ENCODE measurements at regions not wholly inside any gene's neighbourhood (a gene's known extent, or its start where the extent isn't known, plus 50 kb on each side); places are given as distances from the start of the nearest gene placed in this dataset.

- TF ChIP-seq CTCF (IDR thresholded peaks at IDR 0.05) = no peak
Observed at GRCh38 chr3:75863130-75863529, 77.8 kb upstream of the ZNF717 start.

GRCh38 chr3:75863878-75864277, 78.5 kb upstream of the ZNF717 start:
- TF ChIP-seq CTCF (IDR thresholded peaks at IDR 0.05) = no peak

- TF ChIP-seq CTCF (IDR thresholded peaks at IDR 0.05) = no peak
Observed at GRCh38 chr3:75886971-75887526, 101.7 kb upstream of the ZNF717 start.

GRCh38 chr3:75894234-75894633, 108.9 kb upstream of the ZNF717 start:
- TF ChIP-seq CTCF (IDR thresholded peaks at IDR 0.05) = no peak

GRCh38 chr3:75896265-75896664, 110.9 kb upstream of the ZNF717 start:
- no peak for TF ChIP-seq CTCF (IDR thresholded peaks at IDR 0.05)

GRCh38 chr3:75906555-75907112, 121.3 kb upstream of the ZNF717 start:
- TF ChIP-seq CTCF (IDR thresholded peaks at IDR 0.05) = peak; percentile 41

- TF ChIP-seq CTCF (IDR thresholded peaks at IDR 0.05) = no peak
Observed at GRCh38 chr3:75913800-75914350, 128.5 kb upstream of the ZNF717 start.

All from LNCAP (cell line).